K562 (cell line): ENCODE measurements at regions not wholly inside any gene's neighbourhood (a gene's known extent, or its start where the extent isn't known, plus 50 kb on each side); places are given as distances from the start of the nearest gene placed in this dataset.

Source experiments
- ATAC-seq: fragments of 200-7000 bp; cut with Tn5 transposase; 3 replicates; pipeline ENCODE4 v1.9.1; 2020; ENCODE audit warnings: moderate library complexity
- BruUV-seq: library from RNA; stranded (reverse); fragments of 400-500 nt; replicated peaks from 2 replicates; lab custom pipeline; 2021; lab: Mats Ljungman, UMichigan
- CTCF ChIA-PET: fragments of 300-600 bp; formaldehyde crosslinking; extraction: SDS; loops from one replicate; lab custom pipeline; 2021; ENCODE audit warnings: low intra/inter-chr PET ratio; lab: Yijun Ruan, JAX
- POLR2A ChIA-PET: fragments of 300-600, 350-650 bp; sonication (Branson Sonifier 250); formaldehyde crosslinking; extraction: SDS; loops from one replicate; lab custom pipeline; 2021; ENCODE audit warnings: antibody characterized with exemption, inconsistent platforms; lab: Yijun Ruan, JAX
- DNase-seq, 4 experiments: peaks; one replicate each; pipeline versions ENCODE4 v3.0.0 to v3.0.0-alpha.2; 2011 to 2018; ENCODE audit warnings: low spot score in 3 of 4, mixed read lengths in 3 of 4; ENCODE audit errors: extremely low read depth in 1 of 4
- FAIRE-seq: peaks from 2 replicates; lab custom pipeline; 2011; peaks lifted over from hg19 to GRCh38; lab: Jason Lieb, UNC
- H2AFZ ChIP-seq: 2 replicates; pipeline ENCODE4 v1.6.0; 2011; ENCODE audit warnings: low read depth, low read length, control low read depth, inconsistent platforms
- H3K27ac ChIP-seq: fragments of 200-600 bp; 3 replicates; pipeline ENCODE4 v1.8.0; 2011; ENCODE audit warnings: low read depth, mild to moderate bottlenecking, control low read depth, inconsistent platforms, low read length, moderate library complexity, mixed read lengths; ENCODE audit errors: extremely low read depth
- H3K27me3 ChIP-seq, 2 experiments: fragments of 300-600 bp in 1 of 2; 2 replicates in 1 of 2; 3 replicates in 1 of 2; pipeline versions ENCODE4 v1.6.0 to v1.8.0; 2011; ENCODE audit warnings: inconsistent platforms in 2 of 2, low read length in 2 of 2, mild to moderate bottlenecking in 1 of 2, mixed read lengths in 1 of 2, moderate library complexity in 1 of 2; ENCODE audit not compliant: control insufficient read depth in 2 of 2, insufficient read depth in 2 of 2
- H3K36me3 ChIP-seq: fragments of 300-600 bp; 3 replicates; pipeline ENCODE4 v1.8.0; 2011; ENCODE audit warnings: mild to moderate bottlenecking, low read length, inconsistent platforms; ENCODE audit not compliant: control insufficient read depth, insufficient read depth
- H3K4me1 ChIP-seq, 2 experiments: fragments of 200-600 bp in 1 of 2; replicated peaks in 1 of 2; 2 replicates in 1 of 2; 3 replicates in 1 of 2; pipeline versions ENCODE4 v1.5.1 to v1.8.0; 2011; ENCODE audit warnings: inconsistent platforms in 2 of 2, low read length in 2 of 2, mild to moderate bottlenecking in 1 of 2, mixed read lengths in 1 of 2, moderate library complexity in 1 of 2; ENCODE audit not compliant: control insufficient read depth in 2 of 2, insufficient read depth in 2 of 2
- H3K4me2 ChIP-seq: 2 replicates; pipeline ENCODE4 v1.6.1; 2011; ENCODE audit warnings: low read length, control low read depth, inconsistent platforms, mixed read lengths; ENCODE audit not compliant: insufficient read depth
- H3K4me3 ChIP-seq: fragments of 200-600 bp; sonication (generic), shearing (Covaris generic); 2 replicates; pipeline ENCODE4 v1.5.1; 2016; ENCODE audit warnings: control low read depth, inconsistent platforms
- H3K79me2 ChIP-seq: fragments of 200-600 bp; 3 replicates; pipeline ENCODE4 v1.8.0; 2011; ENCODE audit warnings: low read length, inconsistent platforms; ENCODE audit not compliant: control insufficient read depth, insufficient read depth
- H3K9ac ChIP-seq, 2 experiments: 2 replicates each; pipeline versions ENCODE4 v1.6.0 to v1.6.1; 2011; ENCODE audit warnings: low read depth in 2 of 2, low read length in 2 of 2, control low read depth in 1 of 2, inconsistent platforms in 1 of 2, mild to moderate bottlenecking in 1 of 2, mixed read lengths in 1 of 2; ENCODE audit not compliant: insufficient read depth in 1 of 2
- H3K9me1 ChIP-seq: one replicate; pipeline ENCODE4 v1.6.0; 2011; ENCODE audit warnings: inconsistent platforms, mild to moderate bottlenecking, low read length, moderate library complexity; ENCODE audit not compliant: control insufficient read depth, insufficient read depth
- H3K9me3 ChIP-seq: replicated peaks from 2 replicates; pipeline ENCODE4 v1.5.1; 2011; ENCODE audit warnings: low read depth, low read length, inconsistent platforms; ENCODE audit not compliant: control insufficient read depth, insufficient read depth
- H4K20me1 ChIP-seq: replicated peaks from 2 replicates; pipeline ENCODE4 v1.6.1; 2011; ENCODE audit warnings: low read length, inconsistent platforms, mixed read lengths; ENCODE audit not compliant: control insufficient read depth, insufficient read depth
- DACH1 ChIP-seq: fragments of 450-650 bp; IDR thresholded peaks from 2 replicates; pipeline ENCODE4 v1.6.1; 2018; ENCODE audit not compliant: partially characterized antibody
- NFIC ChIP-seq: fragments of 450-650 bp; IDR thresholded peaks from 2 replicates; pipeline ENCODE4 v1.6.1; 2017; ENCODE audit warnings: mild to moderate bottlenecking, inconsistent platforms
- NR0B1 ChIP-seq: fragments of 450-650 bp; IDR thresholded peaks from one replicate; pipeline ENCODE4 v1.6.1; 2018; ENCODE audit warnings: mild to moderate bottlenecking, moderate library complexity; ENCODE audit not compliant: partially characterized antibody
- PPARD ChIP-seq: fragments of 250-450 bp; sonication (Bioruptor Pico); IDR thresholded peaks from 2 replicates; pipeline ENCODE4 v1.8.0; 2022; ENCODE audit warnings: inconsistent platforms, mild to moderate bottlenecking, moderate library complexity
- SMAD2 ChIP-seq: fragments of 150-350 bp; IDR thresholded peaks from 2 replicates; pipeline ENCODE4 v1.6.1; 2014; ENCODE audit warnings: low read depth, mild to moderate bottlenecking, low read length
- XRCC3 ChIP-seq: fragments of 450-650 bp; IDR thresholded peaks from 2 replicates; pipeline ENCODE4 v1.6.1; 2017; ENCODE audit warnings: mild to moderate bottlenecking, moderate library complexity
- ZNF274 ChIP-seq: IDR thresholded peaks from 2 replicates; pipeline ENCODE4 v1.6.1; 2011; ENCODE audit warnings: low read depth, mild to moderate bottlenecking, low read length, moderate library complexity, borderline replicate concordance
- ZNF311 ChIP-seq: fragments of 250-450 bp; sonication (Bioruptor Pico); IDR thresholded peaks from 2 replicates; pipeline ENCODE4 v1.4.0; 2020; ENCODE audit warnings: mild to moderate bottlenecking, moderate library complexity
- WGBS: fragments of 100-300 bp; shearing (Covaris generic); methylation state at CpG from one replicate; pipeline ENCODE4 v1.1.6; 2016; ENCODE audit warnings: low coverage, mixed read lengths; ENCODE audit not compliant: insufficient coverage; ENCODE audit errors: missing lambda C conversion rate; 5-methylcytosine and 5-hydroxymethylcytosine counted together
- in situ Hi-C: fragments of 300-500 bp; cut with MboI; formaldehyde crosslinking; loops from 4 replicates; pipeline ENCODE4 v1.15.0; 2018; ENCODE audit warnings: inconsistent platforms, mixed read lengths
- intact Hi-C: fragments of 100-400 bp; cut with micrococcal nuclease; formaldehyde crosslinking; loops from 2 replicates; pipeline ENCODE4 v1.14.2; 2022
- TF ChIP-seq, protein P1 (sequence below): fragments of 200-600 bp; sonication (generic); IDR thresholded peaks from one replicate; pipeline ENCODE4 v1.6.1; 2012; ENCODE audit warnings: mild to moderate bottlenecking, low read depth, low read length, inconsistent platforms
- TF ChIP-seq, protein P2 (sequence below): fragments of 250-450 bp; sonication (Bioruptor Pico); IDR thresholded peaks from 2 replicates; pipeline ENCODE4 v1.8.0; 2022; ENCODE audit warnings: inconsistent platforms, mild to moderate bottlenecking, moderate library complexity, borderline replicate concordance

DNA sequence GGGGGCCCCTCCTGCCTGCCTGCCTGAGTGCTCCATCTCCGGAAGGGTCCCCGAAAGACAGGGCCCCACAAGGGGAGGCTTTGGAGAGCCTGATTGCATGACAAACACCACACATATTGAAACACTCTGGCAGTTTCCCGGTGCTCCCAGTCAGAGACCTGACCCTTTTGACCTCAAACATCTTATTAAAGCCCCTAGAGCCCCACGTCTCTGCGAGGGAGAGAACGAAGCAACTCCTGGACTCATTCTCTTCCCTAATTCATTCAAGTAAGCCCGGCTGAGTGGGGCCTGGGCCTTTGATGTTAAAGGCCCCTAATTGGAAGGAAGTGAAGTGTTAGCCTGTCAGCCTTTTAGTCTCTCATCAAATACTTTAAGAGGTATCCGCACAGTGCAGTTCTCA lies 335.6 kb downstream of the CYRIA start:
- POLR2A ChIA-PET: interaction anchor here (0.6 to 1.1 kb wide), 3 partner anchors 9 to 1194 kb away, joined by 3 to 4 read pairs (median 4); no protein-coding TSS in a partner anchor
- 6% methylated on average over 8 of the region's 8 CpGs for WGBS
- in situ Hi-C loops: no loop called here
- no peak for TF ChIP-seq NR0B1
- TF ChIP-seq, protein P1, sequence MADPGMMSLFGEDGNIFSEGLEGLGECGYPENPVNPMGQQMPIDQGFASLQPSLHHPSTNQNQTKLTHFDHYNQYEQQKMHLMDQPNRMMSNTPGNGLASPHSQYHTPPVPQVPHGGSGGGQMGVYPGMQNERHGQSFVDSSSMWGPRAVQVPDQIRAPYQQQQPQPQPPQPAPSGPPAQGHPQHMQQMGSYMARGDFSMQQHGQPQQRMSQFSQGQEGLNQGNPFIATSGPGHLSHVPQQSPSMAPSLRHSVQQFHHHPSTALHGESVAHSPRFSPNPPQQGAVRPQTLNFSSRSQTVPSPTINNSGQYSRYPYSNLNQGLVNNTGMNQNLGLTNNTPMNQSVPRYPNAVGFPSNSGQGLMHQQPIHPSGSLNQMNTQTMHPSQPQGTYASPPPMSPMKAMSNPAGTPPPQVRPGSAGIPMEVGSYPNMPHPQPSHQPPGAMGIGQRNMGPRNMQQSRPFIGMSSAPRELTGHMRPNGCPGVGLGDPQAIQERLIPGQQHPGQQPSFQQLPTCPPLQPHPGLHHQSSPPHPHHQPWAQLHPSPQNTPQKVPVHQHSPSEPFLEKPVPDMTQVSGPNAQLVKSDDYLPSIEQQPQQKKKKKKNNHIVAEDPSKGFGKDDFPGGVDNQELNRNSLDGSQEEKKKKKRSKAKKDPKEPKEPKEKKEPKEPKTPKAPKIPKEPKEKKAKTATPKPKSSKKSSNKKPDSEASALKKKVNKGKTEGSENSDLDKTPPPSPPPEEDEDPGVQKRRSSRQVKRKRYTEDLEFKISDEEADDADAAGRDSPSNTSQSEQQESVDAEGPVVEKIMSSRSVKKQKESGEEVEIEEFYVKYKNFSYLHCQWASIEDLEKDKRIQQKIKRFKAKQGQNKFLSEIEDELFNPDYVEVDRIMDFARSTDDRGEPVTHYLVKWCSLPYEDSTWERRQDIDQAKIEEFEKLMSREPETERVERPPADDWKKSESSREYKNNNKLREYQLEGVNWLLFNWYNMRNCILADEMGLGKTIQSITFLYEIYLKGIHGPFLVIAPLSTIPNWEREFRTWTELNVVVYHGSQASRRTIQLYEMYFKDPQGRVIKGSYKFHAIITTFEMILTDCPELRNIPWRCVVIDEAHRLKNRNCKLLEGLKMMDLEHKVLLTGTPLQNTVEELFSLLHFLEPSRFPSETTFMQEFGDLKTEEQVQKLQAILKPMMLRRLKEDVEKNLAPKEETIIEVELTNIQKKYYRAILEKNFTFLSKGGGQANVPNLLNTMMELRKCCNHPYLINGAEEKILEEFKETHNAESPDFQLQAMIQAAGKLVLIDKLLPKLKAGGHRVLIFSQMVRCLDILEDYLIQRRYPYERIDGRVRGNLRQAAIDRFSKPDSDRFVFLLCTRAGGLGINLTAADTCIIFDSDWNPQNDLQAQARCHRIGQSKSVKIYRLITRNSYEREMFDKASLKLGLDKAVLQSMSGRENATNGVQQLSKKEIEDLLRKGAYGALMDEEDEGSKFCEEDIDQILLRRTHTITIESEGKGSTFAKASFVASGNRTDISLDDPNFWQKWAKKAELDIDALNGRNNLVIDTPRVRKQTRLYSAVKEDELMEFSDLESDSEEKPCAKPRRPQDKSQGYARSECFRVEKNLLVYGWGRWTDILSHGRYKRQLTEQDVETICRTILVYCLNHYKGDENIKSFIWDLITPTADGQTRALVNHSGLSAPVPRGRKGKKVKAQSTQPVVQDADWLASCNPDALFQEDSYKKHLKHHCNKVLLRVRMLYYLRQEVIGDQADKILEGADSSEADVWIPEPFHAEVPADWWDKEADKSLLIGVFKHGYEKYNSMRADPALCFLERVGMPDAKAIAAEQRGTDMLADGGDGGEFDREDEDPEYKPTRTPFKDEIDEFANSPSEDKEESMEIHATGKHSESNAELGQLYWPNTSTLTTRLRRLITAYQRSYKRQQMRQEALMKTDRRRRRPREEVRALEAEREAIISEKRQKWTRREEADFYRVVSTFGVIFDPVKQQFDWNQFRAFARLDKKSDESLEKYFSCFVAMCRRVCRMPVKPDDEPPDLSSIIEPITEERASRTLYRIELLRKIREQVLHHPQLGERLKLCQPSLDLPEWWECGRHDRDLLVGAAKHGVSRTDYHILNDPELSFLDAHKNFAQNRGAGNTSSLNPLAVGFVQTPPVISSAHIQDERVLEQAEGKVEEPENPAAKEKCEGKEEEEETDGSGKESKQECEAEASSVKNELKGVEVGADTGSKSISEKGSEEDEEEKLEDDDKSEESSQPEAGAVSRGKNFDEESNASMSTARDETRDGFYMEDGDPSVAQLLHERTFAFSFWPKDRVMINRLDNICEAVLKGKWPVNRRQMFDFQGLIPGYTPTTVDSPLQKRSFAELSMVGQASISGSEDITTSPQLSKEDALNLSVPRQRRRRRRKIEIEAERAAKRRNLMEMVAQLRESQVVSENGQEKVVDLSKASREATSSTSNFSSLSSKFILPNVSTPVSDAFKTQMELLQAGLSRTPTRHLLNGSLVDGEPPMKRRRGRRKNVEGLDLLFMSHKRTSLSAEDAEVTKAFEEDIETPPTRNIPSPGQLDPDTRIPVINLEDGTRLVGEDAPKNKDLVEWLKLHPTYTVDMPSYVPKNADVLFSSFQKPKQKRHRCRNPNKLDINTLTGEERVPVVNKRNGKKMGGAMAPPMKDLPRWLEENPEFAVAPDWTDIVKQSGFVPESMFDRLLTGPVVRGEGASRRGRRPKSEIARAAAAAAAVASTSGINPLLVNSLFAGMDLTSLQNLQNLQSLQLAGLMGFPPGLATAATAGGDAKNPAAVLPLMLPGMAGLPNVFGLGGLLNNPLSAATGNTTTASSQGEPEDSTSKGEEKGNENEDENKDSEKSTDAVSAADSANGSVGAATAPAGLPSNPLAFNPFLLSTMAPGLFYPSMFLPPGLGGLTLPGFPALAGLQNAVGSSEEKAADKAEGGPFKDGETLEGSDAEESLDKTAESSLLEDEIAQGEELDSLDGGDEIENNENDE: no peak
- TF ChIP-seq NFIC: no peak
- no peak for TF ChIP-seq PPARD
- TF ChIP-seq, protein P2, sequence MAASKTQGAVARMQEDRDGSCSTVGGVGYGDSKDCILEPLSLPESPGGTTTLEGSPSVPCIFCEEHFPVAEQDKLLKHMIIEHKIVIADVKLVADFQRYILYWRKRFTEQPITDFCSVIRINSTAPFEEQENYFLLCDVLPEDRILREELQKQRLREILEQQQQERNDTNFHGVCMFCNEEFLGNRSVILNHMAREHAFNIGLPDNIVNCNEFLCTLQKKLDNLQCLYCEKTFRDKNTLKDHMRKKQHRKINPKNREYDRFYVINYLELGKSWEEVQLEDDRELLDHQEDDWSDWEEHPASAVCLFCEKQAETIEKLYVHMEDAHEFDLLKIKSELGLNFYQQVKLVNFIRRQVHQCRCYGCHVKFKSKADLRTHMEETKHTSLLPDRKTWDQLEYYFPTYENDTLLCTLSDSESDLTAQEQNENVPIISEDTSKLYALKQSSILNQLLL: no peak
- TF ChIP-seq ZNF311: no peak
- no peak for TF ChIP-seq ZNF274
- no peak for TF ChIP-seq DACH1
- no peak for TF ChIP-seq XRCC3
- no peak for TF ChIP-seq SMAD2

More for the DNA sequence above, 335.6 kb downstream of the CYRIA start:
- H3K4me3 ChIP-seq: no peak overlapping the region
- H3K9me3 ChIP-seq: no peaks in the 10 kb centered on the region
- peaks cover 0 to 20% of the 10 kb centered on the region in 2 experiments; a peak in 3 of 5 replicates for H3K27me3 ChIP-seq
- BruUV-seq: no TSS peak
- H3K36me3 ChIP-seq: no peaks in the 10 kb centered on the region
- intact Hi-C loops: no loop called here
- CTCF ChIA-PET: no interaction called here
- H3K79me2 ChIP-seq: no peaks in the 10 kb centered on the region
- DNase-seq (no peak), ATAC-seq (no peak), FAIRE-seq (no peak)
- no peaks in the 10 kb centered on the region for H3K9me1 ChIP-seq
- H3K9ac ChIP-seq: no peak overlapping the region
- no peak overlapping the region for H3K4me2 ChIP-seq
- no peak overlapping the region for H3K27ac ChIP-seq
- no peaks in the 10 kb centered on the region for H3K4me1 ChIP-seq
- no peak overlapping the region for H2AFZ ChIP-seq
- 0 out of 2 replicates have a peak, but pooled peaks cover 3% of the 10 kb centered on the region for H4K20me1 ChIP-seq
